NB4 (cell line): ENCODE measurements at regions not wholly inside any gene's neighbourhood (a gene's known extent, or its start where the extent isn't known, plus 50 kb on each side); places are given as distances from the start of the nearest gene placed in this dataset.

Experiments used
- MYC ChIP-seq: IDR thresholded peaks from 2 replicates; pipeline ENCODE4 v1.6.1; 2011; ENCODE audit warnings: low read depth, low read length
- POLR2A ChIP-seq: IDR thresholded peaks from 2 replicates; pipeline ENCODE4 v1.6.1; 2011; ENCODE audit warnings: mild to moderate bottlenecking; ENCODE audit not compliant: insufficient read length; ENCODE audit errors: extremely low read depth
- TF ChIP-seq, protein P1 (sequence below): IDR thresholded peaks from one replicate; pipeline ENCODE4 v1.5.1; 2012; ENCODE audit warnings: low read depth, low read length

DNA sequence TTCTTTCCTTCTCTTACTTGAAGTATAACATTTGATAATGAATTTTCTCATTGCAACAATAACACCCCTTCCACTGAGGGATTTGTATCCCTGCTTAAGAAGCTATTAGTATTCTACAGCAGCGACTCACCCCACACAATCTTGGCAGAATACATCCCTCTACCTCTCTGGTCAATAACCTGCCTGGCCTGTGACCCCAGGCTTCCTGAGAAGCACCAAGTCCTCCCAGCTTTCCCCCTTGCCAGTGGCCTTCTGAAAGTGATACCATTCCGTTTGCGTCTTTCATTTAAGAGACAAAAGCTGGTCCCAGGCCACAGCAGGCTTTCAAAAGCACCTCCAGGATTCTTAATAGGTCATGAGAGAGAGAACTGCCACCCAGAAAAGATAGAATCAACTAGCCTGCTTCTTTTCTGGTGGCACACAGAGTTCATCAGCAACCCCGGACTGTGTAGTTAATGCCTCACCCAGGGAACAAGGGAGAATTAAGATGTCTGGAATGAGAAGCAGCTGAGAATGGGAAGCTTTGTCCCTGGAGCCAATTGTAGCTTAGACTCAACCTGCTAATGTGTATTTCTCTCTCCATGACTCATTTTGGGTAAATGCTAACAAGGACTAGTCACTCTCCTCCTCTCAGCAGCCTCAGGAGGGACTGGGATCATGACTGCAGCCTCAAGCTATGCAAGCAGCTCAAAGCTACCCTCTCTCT lies 101.0 kb upstream of the CPNE4 start:
- TF ChIP-seq MYC (no peak), POLR2A (no peak)
- TF ChIP-seq, protein P1, sequence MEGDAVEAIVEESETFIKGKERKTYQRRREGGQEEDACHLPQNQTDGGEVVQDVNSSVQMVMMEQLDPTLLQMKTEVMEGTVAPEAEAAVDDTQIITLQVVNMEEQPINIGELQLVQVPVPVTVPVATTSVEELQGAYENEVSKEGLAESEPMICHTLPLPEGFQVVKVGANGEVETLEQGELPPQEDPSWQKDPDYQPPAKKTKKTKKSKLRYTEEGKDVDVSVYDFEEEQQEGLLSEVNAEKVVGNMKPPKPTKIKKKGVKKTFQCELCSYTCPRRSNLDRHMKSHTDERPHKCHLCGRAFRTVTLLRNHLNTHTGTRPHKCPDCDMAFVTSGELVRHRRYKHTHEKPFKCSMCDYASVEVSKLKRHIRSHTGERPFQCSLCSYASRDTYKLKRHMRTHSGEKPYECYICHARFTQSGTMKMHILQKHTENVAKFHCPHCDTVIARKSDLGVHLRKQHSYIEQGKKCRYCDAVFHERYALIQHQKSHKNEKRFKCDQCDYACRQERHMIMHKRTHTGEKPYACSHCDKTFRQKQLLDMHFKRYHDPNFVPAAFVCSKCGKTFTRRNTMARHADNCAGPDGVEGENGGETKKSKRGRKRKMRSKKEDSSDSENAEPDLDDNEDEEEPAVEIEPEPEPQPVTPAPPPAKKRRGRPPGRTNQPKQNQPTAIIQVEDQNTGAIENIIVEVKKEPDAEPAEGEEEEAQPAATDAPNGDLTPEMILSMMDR, result no peak
